ENCODE measurements at regions not wholly inside any gene's neighbourhood (a gene's known extent, or its start where the extent isn't known, plus 50 kb on each side); places are given as distances from the start of the nearest gene placed in this dataset.

DNA sequence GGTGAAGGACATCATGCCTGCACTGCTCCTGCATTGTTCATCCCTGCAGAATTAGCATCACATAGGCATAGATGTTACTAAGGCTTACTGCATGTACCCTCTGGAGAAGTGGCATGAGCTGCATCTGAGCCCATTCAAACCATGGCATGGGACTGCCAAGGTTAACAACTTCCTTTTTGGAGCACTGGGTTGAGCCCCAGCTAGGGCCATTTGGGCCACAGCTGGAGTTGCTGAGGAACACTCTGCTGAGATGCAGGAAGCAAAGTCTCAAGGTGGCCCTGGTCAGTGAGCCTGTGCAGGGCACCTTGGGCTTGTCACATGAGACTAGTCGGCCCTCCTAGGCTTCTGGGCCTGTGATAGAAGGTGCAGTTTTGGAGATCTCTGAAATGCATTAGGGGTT, 511.2 kb downstream of the C12orf50 start:
- no peak for DNase-seq
- Mint-ChIP-seq H3K36me3 (ENCODE audit: low read depth) (no peaks in the 10 kb centered on the region), H3K4me1 (ENCODE audit: low read depth) (no peaks in the 10 kb centered on the region), H3K27me3 (ENCODE audit: insufficient read depth) (no peaks in the 10 kb centered on the region), H3K27ac (no peak overlapping the region), H3K4me3 (no peak overlapping the region), H3K9me3 (peaks cover 43% of the 10 kb centered on the region)
- no peak for TF ChIP-seq CTCF (IDR thresholded peaks at IDR 0.05)

- Mint-ChIP-seq H3K4me3 (no peak overlapping the region), H3K9me3 (peaks cover 38% of the 10 kb centered on the region), H3K36me3 (ENCODE audit: low read depth) (no peaks in the 10 kb centered on the region), H3K4me1 (ENCODE audit: low read depth) (no peaks in the 10 kb centered on the region), H3K27me3 (ENCODE audit: insufficient read depth) (no peaks in the 10 kb centered on the region), H3K27ac (no peak overlapping the region)
- no peak for TF ChIP-seq CTCF (IDR thresholded peaks at IDR 0.05)
- DNase-seq, result no peak
Measured at GRCh38 chr12:87513536-87514280, 515.5 kb downstream of the C12orf50 start.

DNA sequence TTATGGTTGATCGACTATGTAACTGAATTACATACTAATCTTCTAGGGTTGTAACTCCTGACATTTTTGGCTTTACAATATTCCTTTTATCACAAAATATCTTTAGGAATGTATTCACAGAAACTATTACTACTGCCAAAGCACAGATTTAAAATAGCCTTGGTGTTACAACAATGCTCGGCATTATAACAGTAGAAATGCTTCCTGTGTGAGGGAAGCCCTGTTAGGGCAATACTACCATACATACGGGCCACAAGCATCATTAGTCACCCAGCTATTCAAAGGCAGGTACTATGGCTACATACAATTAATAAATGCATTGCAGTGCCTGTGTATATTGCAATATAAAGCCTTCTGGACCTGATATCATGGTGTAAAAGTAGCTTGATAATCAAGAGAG, 517.8 kb downstream of the C12orf50 start:
- H3K27me3 Mint-ChIP-seq (ENCODE audit: insufficient read depth), result no peaks in the 10 kb centered on the region
- no peaks in the 10 kb centered on the region; the same call in 1 of the 2 replicates for H3K36me3 Mint-ChIP-seq (ENCODE audit: low read depth)
- H3K27ac Mint-ChIP-seq, result no peak overlapping the region
- DNase-seq, result no peak
- no peak for TF ChIP-seq CTCF (IDR thresholded peaks at IDR 0.05)
- peaks cover 45% of the 10 kb centered on the region for H3K9me3 Mint-ChIP-seq
- no peaks in the 10 kb centered on the region for H3K4me1 Mint-ChIP-seq (ENCODE audit: low read depth)
- H3K4me3 Mint-ChIP-seq, result no peak overlapping the region

DNA sequence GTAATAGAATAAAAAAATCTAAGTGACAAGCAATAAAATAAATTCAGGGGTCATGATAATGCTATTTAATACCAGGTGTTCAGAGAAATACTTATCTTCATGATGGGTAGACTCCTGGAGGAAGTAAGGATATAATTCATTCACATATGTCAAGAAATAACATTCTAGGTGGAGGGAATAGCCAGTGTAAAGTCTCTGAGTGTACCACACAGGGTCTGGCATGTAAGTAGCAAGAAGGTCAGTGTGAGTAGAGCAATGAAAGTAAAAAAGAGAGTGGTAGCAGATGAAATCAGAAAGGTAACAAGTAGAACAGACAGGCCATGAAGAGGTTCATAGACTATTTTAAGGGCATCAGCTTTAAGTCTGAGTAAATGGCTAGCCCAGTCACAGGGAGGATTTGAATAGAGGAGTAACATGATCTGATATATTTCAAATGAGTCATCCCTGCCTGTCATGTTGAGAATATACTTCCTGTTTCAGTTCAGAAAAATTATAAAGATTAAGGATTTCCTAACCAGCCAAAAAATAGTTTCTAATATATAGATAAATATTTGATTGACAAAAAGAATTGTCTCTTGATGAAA, 519.9 kb downstream of the C12orf50 start:
- TF ChIP-seq CTCF (IDR thresholded peaks at IDR 0.05), result no peak
- no peak overlapping the region for H3K4me3 Mint-ChIP-seq
- DNase-seq, result no peak
- H3K27me3 Mint-ChIP-seq (ENCODE audit: insufficient read depth), result no peaks in the 10 kb centered on the region
- no peaks in the 10 kb centered on the region for H3K4me1 Mint-ChIP-seq (ENCODE audit: low read depth)
- H3K27ac Mint-ChIP-seq, result no peak overlapping the region
- no peaks in the 10 kb centered on the region; the same call in 1 of the 2 replicates for H3K36me3 Mint-ChIP-seq (ENCODE audit: low read depth)
- H3K9me3 Mint-ChIP-seq, result peaks cover 47% of the 10 kb centered on the region

DNA sequence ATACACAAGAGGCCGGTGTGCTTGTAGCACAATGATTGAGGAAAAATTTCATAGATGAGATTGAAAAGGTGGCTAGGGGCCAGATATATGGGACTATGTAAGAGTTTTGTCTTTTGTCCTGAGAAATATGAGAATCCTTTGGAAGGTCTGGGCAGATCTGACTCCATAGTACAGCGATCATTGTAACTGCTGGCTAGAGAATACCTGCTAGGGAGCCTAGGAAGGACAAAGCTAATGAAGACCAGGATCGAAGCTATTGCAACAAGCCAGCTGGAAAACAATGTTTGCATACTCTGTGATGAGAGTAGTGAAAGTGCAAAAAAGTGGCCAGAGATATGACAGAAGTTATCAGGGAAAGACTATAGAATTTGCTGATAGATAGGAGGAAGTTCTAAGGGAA, 537.6 kb downstream of the C12orf50 start:
- peaks cover 30% of the 10 kb centered on the region for H3K9me3 Mint-ChIP-seq
- no peaks in the 10 kb centered on the region; the same call in 1 of the 2 replicates for H3K36me3 Mint-ChIP-seq (ENCODE audit: low read depth)
- DNase-seq, result no peak
- H3K4me3 Mint-ChIP-seq, result no peak overlapping the region
- no peak overlapping the region for H3K27ac Mint-ChIP-seq
- H3K27me3 Mint-ChIP-seq (ENCODE audit: insufficient read depth), result no peaks in the 10 kb centered on the region
- no peaks in the 10 kb centered on the region for H3K4me1 Mint-ChIP-seq (ENCODE audit: low read depth)
- TF ChIP-seq CTCF (IDR thresholded peaks at IDR 0.05), result no peak
